ENCODE measurements at regions not wholly inside any gene's neighbourhood (a gene's known extent, or its start where the extent isn't known, plus 50 kb on each side); places are given as distances from the start of the nearest gene placed in this dataset.

GRCh38 chr2:76252704-76253103 is 542.0 kb upstream of the GCFC2 start:
- TF ChIP-seq, protein P1, sequence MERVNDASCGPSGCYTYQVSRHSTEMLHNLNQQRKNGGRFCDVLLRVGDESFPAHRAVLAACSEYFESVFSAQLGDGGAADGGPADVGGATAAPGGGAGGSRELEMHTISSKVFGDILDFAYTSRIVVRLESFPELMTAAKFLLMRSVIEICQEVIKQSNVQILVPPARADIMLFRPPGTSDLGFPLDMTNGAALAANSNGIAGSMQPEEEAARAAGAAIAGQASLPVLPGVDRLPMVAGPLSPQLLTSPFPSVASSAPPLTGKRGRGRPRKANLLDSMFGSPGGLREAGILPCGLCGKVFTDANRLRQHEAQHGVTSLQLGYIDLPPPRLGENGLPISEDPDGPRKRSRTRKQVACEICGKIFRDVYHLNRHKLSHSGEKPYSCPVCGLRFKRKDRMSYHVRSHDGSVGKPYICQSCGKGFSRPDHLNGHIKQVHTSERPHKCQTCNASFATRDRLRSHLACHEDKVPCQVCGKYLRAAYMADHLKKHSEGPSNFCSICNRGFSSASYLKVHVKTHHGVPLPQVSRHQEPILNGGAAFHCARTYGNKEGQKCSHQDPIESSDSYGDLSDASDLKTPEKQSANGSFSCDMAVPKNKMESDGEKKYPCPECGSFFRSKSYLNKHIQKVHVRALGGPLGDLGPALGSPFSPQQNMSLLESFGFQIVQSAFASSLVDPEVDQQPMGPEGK (CRISPR knock-in tag; IDR thresholded peaks at IDR 0.05; ENCODE audit: borderline replicate concordance): no peak
- TF ChIP-seq SNAI2 (CRISPR knock-in tag; IDR thresholded peaks at IDR 0.05): no peak
- TF ChIP-seq OSR1 (CRISPR knock-in tag; IDR thresholded peaks at IDR 0.05): no peak

Measured in SK-N-SH treated with all-trans-retinoic acid at 6 μM for 48 hours (cell line).